ENCODE measurements at regions not wholly inside any gene's neighbourhood (a gene's known extent, or its start where the extent isn't known, plus 50 kb on each side); places are given as distances from the start of the nearest gene placed in this dataset.

GRCh38 chr1:193700710-193701355, 514.4 kb upstream of the B3GALT2 start:
- POLR2A ChIA-PET: no interaction called here
- Histone ChIP-seq H3K79me2 (ENCODE audit: insufficient read depth, low read length) (no peaks in the 10 kb centered on the region), H3K9me2 (ENCODE audit: insufficient read depth) (no peaks in the 10 kb centered on the region), H3K9ac (ENCODE audit: low read length) (no peak overlapping the region), H3K36me3 (ENCODE audit: control insufficient read depth in 1 of 2, insufficient read depth in 2 of 2, low read length in 2 of 2) (no peaks in the 10 kb centered on the region), H3K27ac (ENCODE audit: low read depth, low read length) (no peak overlapping the region), H3K4me3 (replicated peaks in 1 of 2; ENCODE audit: low read depth in 1 of 2, low read length in 2 of 2) (no peak overlapping the region), H3K27me3 (ENCODE audit: insufficient read depth, low read length) (no peaks in the 10 kb centered on the region), H3K4me1 (ENCODE audit: control insufficient read depth in 1 of 2, insufficient read depth in 2 of 2, low read length in 2 of 2) (peaks cover 8 to 21% of the 10 kb centered on the region in 2 experiments), H3K9me3 (ENCODE audit: control insufficient read depth in 1 of 2, insufficient read depth in 1 of 2, low read depth in 1 of 2, low read length in 2 of 2) (no peaks in the 10 kb centered on the region), H3K4me2 (ENCODE audit: low read length) (peak overlapping the region; percentile 42), H2AFZ (ENCODE audit: low read depth, low read length, poor library complexity, severe bottlenecking) (no peak overlapping the region), H4K20me1 (ENCODE audit: insufficient read depth) (no peaks in the 10 kb centered on the region)
- no TSS peak for BruUV-seq (replicated peaks)
- TF ChIP-seq CBX3 (IDR thresholded peaks at IDR 0.05; ENCODE audit: low read depth) (0 out of 2 replicates have a peak, but pooled peaks have one; percentile 26), SP1 (IDR thresholded peaks at IDR 0.05; ENCODE audit: low read depth) (peak; percentile 60), FOSL1 (IDR thresholded peaks at IDR 0.05; ENCODE audit: low read depth) (peak; percentile 93), ZFX (IDR thresholded peaks at IDR 0.05) (no peak), EGR1 (IDR thresholded peaks at IDR 0.05; ENCODE audit: low read depth) (no peak), YY1 (IDR thresholded peaks at IDR 0.05; ENCODE audit: extremely low read depth, insufficient replicate concordance, low read depth, low read length) (no peak), SIN3A (IDR thresholded peaks at IDR 0.05; ENCODE audit: low read depth) (no peak), JUND (IDR thresholded peaks at IDR 0.05) (peak; percentile 85), TCF7L2 (IDR thresholded peaks at IDR 0.05; ENCODE audit: borderline replicate concordance, extremely low read depth, insufficient read depth, insufficient read length) (peak; percentile 24), SRF (IDR thresholded peaks at IDR 0.05; ENCODE audit: low read depth) (peak; percentile 45; the same call in 1 of the 2 replicates)
- CTCF ChIA-PET: no interaction called here
- peak; percentile 56 for DNase-seq (ENCODE audit: low read depth, low spot score)
- intact Hi-C loops (cut with micrococcal nuclease): loop anchor here (5.0 kb wide), 1 partner anchor 1324 kb away; no protein-coding TSS in a partner anchor
- RAD21 ChIA-PET (ENCODE audit: low non-redundant PET in 1 of 2, low total read pairs in 2 of 2, uncharacterized antibody in 2 of 2, unreplicated experiment in 2 of 2): no interaction called here
- ATAC-seq: peak; percentile 90

- no peaks in the 10 kb centered on the region for H3K27me3 ChIP-seq (ENCODE audit: insufficient read depth, low read length)
- no peaks in the 10 kb centered on the region for H4K20me1 ChIP-seq (ENCODE audit: insufficient read depth)
- no peaks in the 10 kb centered on the region for H3K36me3 ChIP-seq (ENCODE audit: control insufficient read depth in 1 of 2, insufficient read depth in 2 of 2, low read length in 2 of 2)
- no peaks in the 10 kb centered on the region for H3K9me2 ChIP-seq (ENCODE audit: insufficient read depth)
- H3K27ac ChIP-seq (ENCODE audit: low read depth, low read length): no peak overlapping the region
- no peak for DNase-seq (ENCODE audit: low read depth, low spot score)
- peaks cover 8 to 21% of the 10 kb centered on the region in 2 experiments for H3K4me1 ChIP-seq (ENCODE audit: control insufficient read depth in 1 of 2, insufficient read depth in 2 of 2, low read length in 2 of 2)
- BruUV-seq (replicated peaks): no TSS peak
- intact Hi-C loops (cut with micrococcal nuclease): no loop called here
- RAD21 ChIA-PET (ENCODE audit: low non-redundant PET in 1 of 2, low total read pairs in 2 of 2, uncharacterized antibody in 2 of 2, unreplicated experiment in 2 of 2): no interaction called here
- CTCF ChIA-PET: no interaction called here
- no peaks in the 10 kb centered on the region for H3K79me2 ChIP-seq (ENCODE audit: insufficient read depth, low read length)
- H3K4me3 ChIP-seq (replicated peaks in 1 of 2; ENCODE audit: low read depth in 1 of 2, low read length in 2 of 2): no peak overlapping the region
- H3K9ac ChIP-seq (ENCODE audit: low read length): no peak overlapping the region
- POLR2A ChIA-PET: no interaction called here
- no peaks in the 10 kb centered on the region for H3K9me3 ChIP-seq (ENCODE audit: control insufficient read depth in 1 of 2, insufficient read depth in 1 of 2, low read depth in 1 of 2, low read length in 2 of 2)
- H2AFZ ChIP-seq (ENCODE audit: low read depth, low read length, poor library complexity, severe bottlenecking): no peak overlapping the region
- no peak overlapping the region for H3K4me2 ChIP-seq (ENCODE audit: low read length)
- no peak for ATAC-seq
- TF ChIP-seq ATF3 (IDR thresholded peaks at IDR 0.05) (no peak), SIN3A (IDR thresholded peaks at IDR 0.05; ENCODE audit: low read depth) (no peak), ELF1 (IDR thresholded peaks at IDR 0.05; ENCODE audit: borderline replicate concordance, low read depth) (no peak), EZH2phosphoT487 (IDR thresholded peaks at IDR 0.05; ENCODE audit: borderline replicate concordance) (no peak), ZFX (IDR thresholded peaks at IDR 0.05) (no peak), YY1 (IDR thresholded peaks at IDR 0.05; ENCODE audit: extremely low read depth, insufficient replicate concordance, low read depth, low read length) (no peak), POLR2AphosphoS5 (IDR thresholded peaks at IDR 0.05; ENCODE audit: low read depth, low read length) (no peak), SRF (IDR thresholded peaks at IDR 0.05; ENCODE audit: low read depth) (no peak), REST (IDR thresholded peaks at IDR 0.05; ENCODE audit: low read depth) (no peak), EZH2 (IDR thresholded peaks at IDR 0.05) (no peak)
Measured at GRCh38 chr1:193699261-193699660, 512.8 kb upstream of the B3GALT2 start.

Data from HCT116 (cell line).